HepG2 (cell line): ENCODE measurements at regions not wholly inside any gene's neighbourhood (a gene's known extent, or its start where the extent isn't known, plus 50 kb on each side); places are given as distances from the start of the nearest gene placed in this dataset.

Source experiments
- ATAC-seq: fragments of 200-7000 bp; cut with Tn5 transposase; 3 replicates; pipeline ENCODE4 v1.9.1; 2020; ENCODE audit warnings: mild to moderate bottlenecking, moderate library complexity
- BruUV-seq: library from RNA; stranded (reverse); fragments of 400-500 nt; replicated peaks from 2 replicates; lab custom pipeline; 2021; lab: Mats Ljungman, UMichigan
- CTCF ChIA-PET: fragments of 300-600 bp; formaldehyde crosslinking; extraction: SDS; loops from one replicate; lab custom pipeline; 2021; ENCODE audit warnings: low total read pairs, inconsistent platforms, low intra/inter-chr PET ratio; lab: Yijun Ruan, JAX
- POLR2A ChIA-PET: fragments of 350-600 bp; sonication (Branson Sonifier 250); formaldehyde crosslinking; loops from one replicate; lab custom pipeline; 2020; ENCODE audit warnings: antibody characterized with exemption, inconsistent platforms; lab: Yijun Ruan, JAX
- DNase-seq: peaks from one replicate; pipeline ENCODE4 v3.0.0-alpha.2; 2015; ENCODE audit warnings: low spot score
- FAIRE-seq: peaks from 3 replicates; lab custom pipeline; 2011; peaks lifted over from hg19 to GRCh38; lab: Jason Lieb, UNC
- H2AFZ ChIP-seq: one replicate; pipeline ENCODE4 v1.6.1; 2011; ENCODE audit warnings: low read length, inconsistent platforms
- H3K27ac ChIP-seq: fragments of 300-600 bp; 3 replicates; pipeline ENCODE4 v1.8.0; 2011; ENCODE audit warnings: mixed run types, mild to moderate bottlenecking, mixed read lengths, low read length, inconsistent platforms; ENCODE audit not compliant: insufficient read depth; ENCODE audit errors: extremely low read length
- H3K27me3 ChIP-seq, 2 experiments: fragments of 200-600 bp in 1 of 2; 2 replicates in 1 of 2; 3 replicates in 1 of 2; pipeline versions ENCODE4 v1.6.0 to v1.8.0; 2011; ENCODE audit warnings: low read length in 2 of 2, mild to moderate bottlenecking in 2 of 2, moderate library complexity in 2 of 2, inconsistent platforms in 1 of 2; ENCODE audit not compliant: insufficient read depth in 2 of 2, control insufficient read depth in 1 of 2
- H3K36me3 ChIP-seq, 2 experiments: fragments of 200-600 bp in 1 of 2; replicated peaks in 1 of 2; 2 replicates in 1 of 2; 3 replicates in 1 of 2; pipeline versions ENCODE4 v1.5.1 to v1.8.0; 2011; ENCODE audit warnings: low read length in 2 of 2, inconsistent platforms in 1 of 2; ENCODE audit not compliant: insufficient read depth in 2 of 2, control insufficient read depth in 1 of 2
- H3K4me1 ChIP-seq: 2 replicates; pipeline ENCODE4 v1.5.1; 2012; ENCODE audit warnings: low read length, inconsistent platforms; ENCODE audit not compliant: insufficient read depth
- H3K4me2 ChIP-seq: 2 replicates; pipeline ENCODE4 v1.6.0; 2011; ENCODE audit warnings: low read depth, low read length, inconsistent platforms
- H3K4me3 ChIP-seq, 3 experiments: fragments of 200-600 bp in 1 of 3; sonication (generic), shearing (Covaris generic) in 1 of 3; replicated peaks in 1 of 3; 2 replicates each; pipeline ENCODE4 v1.5.1; 2011 to 2016; ENCODE audit warnings: low read length in 3 of 3, inconsistent platforms in 2 of 3, low read depth in 2 of 3, mild to moderate bottlenecking in 2 of 3, control low read depth in 1 of 3, mixed read lengths in 1 of 3; ENCODE audit not compliant: insufficient read depth in 1 of 3
- H3K79me2 ChIP-seq: one replicate; pipeline ENCODE4 v1.6.1; 2011; ENCODE audit warnings: low read length, inconsistent platforms; ENCODE audit not compliant: insufficient read depth
- H3K9ac ChIP-seq: 2 replicates; pipeline ENCODE4 v1.6.0; 2011; ENCODE audit warnings: mild to moderate bottlenecking, low read depth, low read length, inconsistent platforms; ENCODE audit not compliant: insufficient read depth
- H3K9me3 ChIP-seq: 2 replicates; pipeline ENCODE4 v1.5.1; 2012; ENCODE audit warnings: mild to moderate bottlenecking, low read length
- H4K20me1 ChIP-seq: 2 replicates; pipeline ENCODE4 v1.6.0; 2011; ENCODE audit warnings: inconsistent platforms, mild to moderate bottlenecking, low read length, moderate library complexity; ENCODE audit not compliant: insufficient read depth
- ARNTL ChIP-seq: sonication (generic); formaldehyde crosslinking; IDR thresholded peaks from 2 replicates; pipeline ENCODE4 v1.4.0; 2020; ENCODE audit warnings: mild to moderate bottlenecking, missing genetic modification reagents
- GZF1 ChIP-seq: sonication (generic); formaldehyde crosslinking; IDR thresholded peaks from 2 replicates; pipeline ENCODE4 v1.5.1; 2020; ENCODE audit warnings: mild to moderate bottlenecking, missing genetic modification reagents
- HNF4A ChIP-seq: sonication (generic); formaldehyde crosslinking; IDR thresholded peaks from 2 replicates; pipeline ENCODE4 v1.4.0; 2020; ENCODE audit warnings: missing genetic modification reagents
- RAD21 ChIP-seq: fragments of 450-650 bp; formaldehyde crosslinking; IDR thresholded peaks from 2 replicates; pipeline ENCODE4 v1.5.0; 2020; ENCODE audit warnings: mild to moderate bottlenecking
- RARG ChIP-seq: sonication (generic); formaldehyde crosslinking; IDR thresholded peaks from 2 replicates; pipeline ENCODE4 v1.4.0; 2020; ENCODE audit warnings: low read depth, mild to moderate bottlenecking, missing genetic modification reagents
- RBM22 ChIP-seq: fragments of 200-400 bp; formaldehyde crosslinking; optimal IDR thresholded peaks from 2 replicates; pipeline ENCODE3; 2017; ENCODE audit warnings: mild to moderate bottlenecking, low read length, moderate library complexity
- RORA ChIP-seq: sonication (generic); formaldehyde crosslinking; IDR thresholded peaks from 2 replicates; pipeline ENCODE4 v1.5.0; 2020; ENCODE audit warnings: mild to moderate bottlenecking, missing genetic modification reagents, moderate library complexity
- ZFYVE20 ChIP-seq: sonication (generic); formaldehyde crosslinking; IDR thresholded peaks from 2 replicates; pipeline ENCODE4 v1.8.0; 2023; ENCODE audit warnings: low read depth, mild to moderate bottlenecking, moderate library complexity, missing genetic modification reagents, borderline replicate concordance
- ZNF230 ChIP-seq: sonication (generic); formaldehyde crosslinking; IDR thresholded peaks from 2 replicates; pipeline ENCODE4 v1.4.0; 2020; ENCODE audit warnings: mild to moderate bottlenecking, missing genetic modification reagents
- ZNF274 ChIP-seq: sonication (generic); formaldehyde crosslinking; IDR thresholded peaks from 2 replicates; pipeline ENCODE4 v1.5.1; 2020; ENCODE audit warnings: mild to moderate bottlenecking, missing genetic modification reagents
- ZNF3 ChIP-seq: IDR thresholded peaks from 2 replicates; pipeline ENCODE4 v1.7.0; 2017; ENCODE audit warnings: inconsistent platforms
- ZNF562 ChIP-seq: sonication (generic); formaldehyde crosslinking; IDR thresholded peaks from 2 replicates; pipeline ENCODE4 v1.8.0; 2022; ENCODE audit warnings: missing genetic modification reagents, borderline replicate concordance
- WGBS: methylation state at CpG from one replicate; pipeline ENCODE4 v1.1.6; 2017; ENCODE audit warnings: low lambda C conversion rate; 5-methylcytosine and 5-hydroxymethylcytosine counted together
- in situ Hi-C: cut with HindIII; loops from 2 replicates; pipeline ENCODE4 v1.10.0; 2017; ENCODE audit warnings: low pct_unique_long_range_greater_than_20kb; ENCODE audit not compliant: extremely low pct_ligation_motif_present
- intact Hi-C: fragments of 100-400 bp; cut with micrococcal nuclease; formaldehyde crosslinking; loops from one replicate; pipeline ENCODE4 v1.10.0; 2022; ENCODE audit not compliant: unreplicated experiment
- TF ChIP-seq, protein P1 (sequence below): sonication (generic); formaldehyde crosslinking; IDR thresholded peaks from 2 replicates; pipeline ENCODE4 v1.4.0; 2020; ENCODE audit warnings: missing genetic modification reagents, borderline replicate concordance
- TF ChIP-seq, protein P2 (sequence below): sonication (generic); formaldehyde crosslinking; IDR thresholded peaks from 2 replicates; pipeline ENCODE4 v1.9.0; 2021; ENCODE audit warnings: mild to moderate bottlenecking, missing genetic modification reagents

- no peak overlapping the region for H3K27ac ChIP-seq
- ATAC-seq: no peak
- no peaks in the 10 kb centered on the region for H4K20me1 ChIP-seq
- BruUV-seq: no TSS peak
- no peak overlapping the region for H3K4me2 ChIP-seq
- TF ChIP-seq ZNF230 (CRISPR knock-in tag): no peak
- no peak for TF ChIP-seq RORA (CRISPR knock-in tag)
- no peak for TF ChIP-seq ZNF3
- TF ChIP-seq RARG (CRISPR knock-in tag): no peak
- TF ChIP-seq RBM22: no peak
- TF ChIP-seq ARNTL (CRISPR knock-in tag): no peak
- no peak for TF ChIP-seq ZNF562 (CRISPR knock-in tag)
- TF ChIP-seq HNF4A (CRISPR knock-in tag): no peak
- no peak for TF ChIP-seq ZNF274 (CRISPR knock-in tag)
- TF ChIP-seq, all 625 proteins: peak for 0
- CTCF ChIA-PET: no interaction called here
- Histone ChIP-seq H3K4me3 (no peak overlapping the region), H3K4me1 (no peaks in the 10 kb centered on the region), H3K36me3 (no peaks in the 10 kb centered on the region), H3K27me3 (no peaks in the 10 kb centered on the region), H3K79me2 (no peaks in the 10 kb centered on the region), H3K9me3 (peaks cover 37% of the 10 kb centered on the region), H2AFZ (no peak overlapping the region), H3K9ac (no peak overlapping the region)
- intact Hi-C loops: no loop called here
- DNase-seq (no peak), FAIRE-seq (no peak)
- in situ Hi-C loops: no loop called here
- POLR2A ChIA-PET: no interaction called here
Observed at GRCh38 chr15:48049736-48050135, 71.1 kb upstream of the SLC24A5 start.

DNA sequence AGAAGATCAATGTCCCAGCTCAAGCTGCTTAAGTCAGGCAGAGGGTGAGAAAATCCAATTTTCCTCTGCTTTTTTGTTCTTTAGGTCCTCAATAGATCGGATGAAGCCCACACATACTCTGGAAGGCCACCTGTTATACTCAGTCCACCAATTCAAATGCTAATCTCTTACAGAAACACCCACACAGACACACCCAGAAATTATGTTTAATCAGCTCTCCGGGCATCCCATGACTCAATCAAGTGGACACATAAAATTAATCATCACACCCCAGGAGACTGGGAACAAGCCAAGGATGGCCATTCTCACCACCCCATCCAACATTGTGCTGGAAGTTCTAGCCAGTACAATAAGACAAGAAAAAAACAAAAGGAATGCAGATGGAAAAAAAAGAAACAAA is 67.8 kb upstream of the SLC24A5 start:
- ChIA-PET CTCF (no interaction called here), POLR2A (no interaction called here)
- Histone ChIP-seq H3K4me1 (no peaks in the 10 kb centered on the region), H3K36me3 (no peaks in the 10 kb centered on the region), H3K9ac (no peak overlapping the region), H3K27ac (no peak overlapping the region), H3K4me2 (no peak overlapping the region), H3K27me3 (no peaks in the 10 kb centered on the region), H3K9me3 (peaks cover 28% of the 10 kb centered on the region), H3K79me2 (no peaks in the 10 kb centered on the region), H4K20me1 (no peaks in the 10 kb centered on the region), H2AFZ (no peak overlapping the region), H3K4me3 (no peak overlapping the region)
- ATAC-seq (no peak), DNase-seq (no peak), FAIRE-seq (no peak)
- 0% methylated on average over 2 of the region's 2 CpGs for WGBS
- in situ Hi-C loops: no loop called here
- intact Hi-C loops: no loop called here
- no TSS peak for BruUV-seq
- TF ChIP-seq RAD21 (CRISPR knock-in tag) (no peak), GZF1 (CRISPR knock-in tag) (no peak), ZFYVE20 (CRISPR knock-in tag) (no peak)
- TF ChIP-seq, protein P1, sequence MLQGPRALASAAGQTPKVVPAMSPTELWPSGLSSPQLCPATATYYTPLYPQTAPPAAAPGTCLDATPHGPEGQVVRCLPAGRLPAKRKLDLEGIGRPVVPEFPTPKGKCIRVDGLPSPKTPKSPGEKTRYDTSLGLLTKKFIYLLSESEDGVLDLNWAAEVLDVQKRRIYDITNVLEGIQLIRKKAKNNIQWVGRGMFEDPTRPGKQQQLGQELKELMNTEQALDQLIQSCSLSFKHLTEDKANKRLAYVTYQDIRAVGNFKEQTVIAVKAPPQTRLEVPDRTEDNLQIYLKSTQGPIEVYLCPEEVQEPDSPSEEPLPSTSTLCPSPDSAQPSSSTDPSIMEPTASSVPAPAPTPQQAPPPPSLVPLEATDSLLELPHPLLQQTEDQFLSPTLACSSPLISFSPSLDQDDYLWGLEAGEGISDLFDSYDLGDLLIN (CRISPR knock-in tag): no peak
- TF ChIP-seq, protein P2, sequence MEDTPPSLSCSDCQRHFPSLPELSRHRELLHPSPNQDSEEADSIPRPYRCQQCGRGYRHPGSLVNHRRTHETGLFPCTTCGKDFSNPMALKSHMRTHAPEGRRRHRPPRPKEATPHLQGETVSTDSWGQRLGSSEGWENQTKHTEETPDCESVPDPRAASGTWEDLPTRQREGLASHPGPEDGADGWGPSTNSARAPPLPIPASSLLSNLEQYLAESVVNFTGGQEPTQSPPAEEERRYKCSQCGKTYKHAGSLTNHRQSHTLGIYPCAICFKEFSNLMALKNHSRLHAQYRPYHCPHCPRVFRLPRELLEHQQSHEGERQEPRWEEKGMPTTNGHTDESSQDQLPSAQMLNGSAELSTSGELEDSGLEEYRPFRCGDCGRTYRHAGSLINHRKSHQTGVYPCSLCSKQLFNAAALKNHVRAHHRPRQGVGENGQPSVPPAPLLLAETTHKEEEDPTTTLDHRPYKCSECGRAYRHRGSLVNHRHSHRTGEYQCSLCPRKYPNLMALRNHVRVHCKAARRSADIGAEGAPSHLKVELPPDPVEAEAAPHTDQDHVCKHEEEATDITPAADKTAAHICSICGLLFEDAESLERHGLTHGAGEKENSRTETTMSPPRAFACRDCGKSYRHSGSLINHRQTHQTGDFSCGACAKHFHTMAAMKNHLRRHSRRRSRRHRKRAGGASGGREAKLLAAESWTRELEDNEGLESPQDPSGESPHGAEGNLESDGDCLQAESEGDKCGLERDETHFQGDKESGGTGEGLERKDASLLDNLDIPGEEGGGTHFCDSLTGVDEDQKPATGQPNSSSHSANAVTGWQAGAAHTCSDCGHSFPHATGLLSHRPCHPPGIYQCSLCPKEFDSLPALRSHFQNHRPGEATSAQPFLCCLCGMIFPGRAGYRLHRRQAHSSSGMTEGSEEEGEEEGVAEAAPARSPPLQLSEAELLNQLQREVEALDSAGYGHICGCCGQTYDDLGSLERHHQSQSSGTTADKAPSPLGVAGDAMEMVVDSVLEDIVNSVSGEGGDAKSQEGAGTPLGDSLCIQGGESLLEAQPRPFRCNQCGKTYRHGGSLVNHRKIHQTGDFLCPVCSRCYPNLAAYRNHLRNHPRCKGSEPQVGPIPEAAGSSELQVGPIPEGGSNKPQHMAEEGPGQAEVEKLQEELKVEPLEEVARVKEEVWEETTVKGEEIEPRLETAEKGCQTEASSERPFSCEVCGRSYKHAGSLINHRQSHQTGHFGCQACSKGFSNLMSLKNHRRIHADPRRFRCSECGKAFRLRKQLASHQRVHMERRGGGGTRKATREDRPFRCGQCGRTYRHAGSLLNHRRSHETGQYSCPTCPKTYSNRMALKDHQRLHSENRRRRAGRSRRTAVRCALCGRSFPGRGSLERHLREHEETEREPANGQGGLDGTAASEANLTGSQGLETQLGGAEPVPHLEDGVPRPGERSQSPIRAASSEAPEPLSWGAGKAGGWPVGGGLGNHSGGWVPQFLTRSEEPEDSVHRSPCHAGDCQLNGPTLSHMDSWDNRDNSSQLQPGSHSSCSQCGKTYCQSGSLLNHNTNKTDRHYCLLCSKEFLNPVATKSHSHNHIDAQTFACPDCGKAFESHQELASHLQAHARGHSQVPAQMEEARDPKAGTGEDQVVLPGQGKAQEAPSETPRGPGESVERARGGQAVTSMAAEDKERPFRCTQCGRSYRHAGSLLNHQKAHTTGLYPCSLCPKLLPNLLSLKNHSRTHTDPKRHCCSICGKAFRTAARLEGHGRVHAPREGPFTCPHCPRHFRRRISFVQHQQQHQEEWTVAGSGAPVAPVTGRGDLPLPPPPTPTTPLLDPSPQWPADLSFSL (CRISPR knock-in tag): no peak
